GM12878 (cell line): ENCODE measurements at regions not wholly inside any gene's neighbourhood (a gene's known extent, or its start where the extent isn't known, plus 50 kb on each side); places are given as distances from the start of the nearest gene placed in this dataset.

ENCODE experiments used
- BCLAF1 ChIP-seq: fragments of 450-650 bp; IDR thresholded peaks from 2 replicates; pipeline ENCODE4 v1.6.1; 2017; ENCODE audit warnings: antibody characterized with exemption, mild to moderate bottlenecking, moderate library complexity
- CHD2 ChIP-seq: IDR thresholded peaks from 2 replicates; pipeline ENCODE4 v1.6.1; 2011; ENCODE audit warnings: low read depth, low read length, improper control_type of control experiment, borderline replicate concordance
- POLR2A ChIP-seq: IDR thresholded peaks from 2 replicates; pipeline ENCODE4 v1.6.1; 2011; ENCODE audit warnings: low read depth, mild to moderate bottlenecking, low read length
- SREBF2 ChIP-seq: IDR thresholded peaks from 2 replicates; pipeline ENCODE4 v1.6.1; 2012; ENCODE audit warnings: mild to moderate bottlenecking, low read length

DNA sequence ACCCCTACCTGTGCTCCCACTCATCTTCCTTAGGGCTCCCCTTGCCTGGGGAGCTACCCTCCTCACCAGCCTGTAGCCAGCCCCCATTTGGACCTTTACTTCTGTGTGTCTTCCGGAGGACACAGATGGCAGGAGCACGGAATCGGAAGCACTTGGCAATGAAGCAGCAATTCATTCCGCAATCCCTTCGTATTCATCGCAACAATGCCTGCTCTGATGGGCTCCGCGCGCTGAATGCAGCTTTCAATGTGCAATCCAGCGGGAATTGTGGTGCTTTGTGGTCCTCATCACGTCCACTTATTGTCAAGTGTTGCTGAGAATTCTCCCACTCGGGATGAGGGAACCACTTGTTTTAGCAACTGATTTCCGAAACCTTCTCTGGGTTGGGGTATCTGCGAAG, 336.0 kb downstream of the DHX35 start:
- no peak for TF ChIP-seq POLR2A
- no peak for TF ChIP-seq CHD2
- TF ChIP-seq SREBF2, result no peak
- no peak for TF ChIP-seq BCLAF1
